ENCODE measurements at regions not wholly inside any gene's neighbourhood (a gene's known extent, or its start where the extent isn't known, plus 50 kb on each side); places are given as distances from the start of the nearest gene placed in this dataset.

DNA sequence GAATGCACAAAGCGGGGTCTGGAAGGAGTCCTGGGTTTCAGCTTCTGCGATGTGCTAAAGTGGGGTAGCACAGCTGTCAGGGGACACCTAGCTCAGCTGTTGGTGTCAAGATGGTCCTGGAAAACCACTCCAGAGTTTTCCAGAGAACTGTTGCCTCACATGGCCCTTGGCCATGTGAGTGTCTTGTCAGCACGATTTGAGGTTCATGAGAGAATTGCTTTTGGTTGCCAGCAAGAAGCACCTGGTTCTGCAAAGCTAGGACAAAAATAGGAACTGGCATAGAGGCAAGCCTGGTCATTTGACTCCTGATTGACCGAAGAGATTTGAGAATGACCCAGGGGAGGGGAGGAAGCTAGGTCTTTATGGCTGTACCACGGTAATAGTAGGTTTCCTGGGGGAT, 50.4 kb upstream of the CTLA4 start:
- Histone ChIP-seq H4K20me1 (ENCODE audit: control insufficient read depth, insufficient read depth) (no peaks in the 10 kb centered on the region), H3K9ac (ENCODE audit: control insufficient read depth, insufficient read depth, low read length) (no peak overlapping the region), H2AFZ (ENCODE audit: control insufficient read depth, low read depth, low read length) (no peak overlapping the region), H3K4me2 (ENCODE audit: control insufficient read depth, insufficient read depth) (no peak overlapping the region), H3K27me3 (replicated peaks in 1 of 2; ENCODE audit: control insufficient read depth in 2 of 2, insufficient read depth in 2 of 2, low read length in 1 of 2) (peaks cover 0 to 4% of the 10 kb centered on the region in 2 experiments; a peak in 2 of 4 replicates), H3K79me2 (ENCODE audit: control insufficient read depth, insufficient read depth, low read length) (no peaks in the 10 kb centered on the region), H3K4me1 (ENCODE audit: control insufficient read depth, insufficient read depth, low read length) (no peaks in the 10 kb centered on the region), H3K27ac (ENCODE audit: control insufficient read depth, insufficient read depth) (no peak overlapping the region), H3K4me3 (no peak overlapping the region), H3K9me3 (replicated peaks; ENCODE audit: control insufficient read depth, insufficient read depth, low read length) (no peaks in the 10 kb centered on the region; the same call in 2 of the 3 replicates), H3K36me3 (ENCODE audit: control insufficient read depth in 2 of 2, insufficient read depth in 2 of 2, low read length in 1 of 2) (no peaks in the 10 kb centered on the region)
- BruUV-seq (replicated peaks) = no TSS peak
- RAD21 ChIA-PET (ENCODE audit: unreplicated experiment) = interaction anchor here (1.3 kb wide), 2 partner anchors 329 to 332 kb away, joined by 3 to 5 read pairs; no protein-coding TSS in a partner anchor
- ATAC-seq (no peak), DNase-seq (ENCODE audit: low read depth, low spot score) (no peak), FAIRE-seq (no peak)
- SMC1A ChIA-PET (ENCODE audit: uncharacterized antibody, unreplicated experiment) = interaction anchor here (1.0 kb wide), 1 partner anchor 9 kb away, joined by 3 read pairs; no protein-coding TSS in a partner anchor
- POLR2A ChIA-PET = no interaction called here
- WGBS (ENCODE audit: insufficient coverage, insufficient replicate concordance, low lambda C conversion rate, missing lambda C conversion rate) = 28% methylated on average over 5 of the region's 5 CpGs
- CTCF ChIA-PET = interaction anchor here (0.7 to 1.7 kb wide), 4 partner anchors 9 to 333 kb away, joined by 3 to 6 read pairs (median 4); no protein-coding TSS in a partner anchor
- in situ Hi-C loops (cut with MboI) (loop anchor here (25.0 kb wide), 2 partner anchors 580 to 1230 kb away; partner anchors contain the start of gene CYP20A1), intact Hi-C loops (cut with micrococcal nuclease; ENCODE audit: unreplicated experiment) (loop anchor here (5.0 to 10.0 kb wide), 2 partner anchors 982 to 1245 kb away; no protein-coding TSS in a partner anchor)
- TF ChIP-seq, protein P1, sequence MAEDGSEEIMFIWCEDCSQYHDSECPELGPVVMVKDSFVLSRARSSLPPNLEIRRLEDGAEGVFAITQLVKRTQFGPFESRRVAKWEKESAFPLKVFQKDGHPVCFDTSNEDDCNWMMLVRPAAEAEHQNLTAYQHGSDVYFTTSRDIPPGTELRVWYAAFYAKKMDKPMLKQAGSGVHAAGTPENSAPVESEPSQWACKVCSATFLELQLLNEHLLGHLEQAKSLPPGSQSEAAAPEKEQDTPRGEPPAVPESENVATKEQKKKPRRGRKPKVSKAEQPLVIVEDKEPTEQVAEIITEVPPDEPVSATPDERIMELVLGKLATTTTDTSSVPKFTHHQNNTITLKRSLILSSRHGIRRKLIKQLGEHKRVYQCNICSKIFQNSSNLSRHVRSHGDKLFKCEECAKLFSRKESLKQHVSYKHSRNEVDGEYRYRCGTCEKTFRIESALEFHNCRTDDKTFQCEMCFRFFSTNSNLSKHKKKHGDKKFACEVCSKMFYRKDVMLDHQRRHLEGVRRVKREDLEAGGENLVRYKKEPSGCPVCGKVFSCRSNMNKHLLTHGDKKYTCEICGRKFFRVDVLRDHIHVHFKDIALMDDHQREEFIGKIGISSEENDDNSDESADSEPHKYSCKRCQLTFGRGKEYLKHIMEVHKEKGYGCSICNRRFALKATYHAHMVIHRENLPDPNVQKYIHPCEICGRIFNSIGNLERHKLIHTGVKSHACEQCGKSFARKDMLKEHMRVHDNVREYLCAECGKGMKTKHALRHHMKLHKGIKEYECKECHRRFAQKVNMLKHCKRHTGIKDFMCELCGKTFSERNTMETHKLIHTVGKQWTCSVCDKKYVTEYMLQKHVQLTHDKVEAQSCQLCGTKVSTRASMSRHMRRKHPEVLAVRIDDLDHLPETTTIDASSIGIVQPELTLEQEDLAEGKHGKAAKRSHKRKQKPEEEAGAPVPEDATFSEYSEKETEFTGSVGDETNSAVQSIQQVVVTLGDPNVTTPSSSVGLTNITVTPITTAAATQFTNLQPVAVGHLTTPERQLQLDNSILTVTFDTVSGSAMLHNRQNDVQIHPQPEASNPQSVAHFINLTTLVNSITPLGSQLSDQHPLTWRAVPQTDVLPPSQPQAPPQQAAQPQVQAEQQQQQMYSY (CRISPR knock-in tag; IDR thresholded peaks at IDR 0.05) = no peak
- TF ChIP-seq KAT2A (conservative IDR thresholded peaks at IDR 0.05; ENCODE audit: control insufficient read depth, low read depth, low read length) (no peak), RELA (IDR thresholded peaks at IDR 0.05; ENCODE audit: borderline replicate concordance, partially characterized antibody) (no peak), RFX5 (IDR thresholded peaks at IDR 0.05; ENCODE audit: low read depth, low read length) (no peak), GABPA (IDR thresholded peaks at IDR 0.05; ENCODE audit: low read depth) (no peak), SUZ12 (IDR thresholded peaks at IDR 0.05; ENCODE audit: unreplicated experiment) (no peak), CHD1 (IDR thresholded peaks at IDR 0.05; ENCODE audit: low read depth, low read length) (no peak)
